Mesenchymal stem cell (in vitro differentiated cells and primary cell): ENCODE measurements at regions not wholly inside any gene's neighbourhood (a gene's known extent, or its start where the extent isn't known, plus 50 kb on each side); places are given as distances from the start of the nearest gene placed in this dataset.

Source experiments
- DNase-seq: peaks from one replicate; pipeline ENCODE4 v3.0.0-alpha.2; 2013
- H2AFZ ChIP-seq: one replicate; pipeline ENCODE4 v1.6.1; 2013; ENCODE audit warnings: low read depth, mild to moderate bottlenecking, control low read depth, inconsistent platforms, low read length, moderate library complexity
- H2AK5ac ChIP-seq: 2 replicates; pipeline ENCODE4 v1.6.1; 2013; ENCODE audit warnings: low read length, moderate library complexity, mild to moderate bottlenecking, inconsistent platforms; ENCODE audit not compliant: severe bottlenecking
- H2BK120ac ChIP-seq: one replicate; pipeline ENCODE4 v1.6.1; 2013; ENCODE audit warnings: low read depth, mild to moderate bottlenecking, inconsistent platforms, low read length, moderate library complexity
- H2BK12ac ChIP-seq, 2 experiments: one replicate each; pipeline ENCODE4 v1.6.1; 2013; ENCODE audit warnings: inconsistent platforms in 2 of 2, low read length in 2 of 2, mild to moderate bottlenecking in 2 of 2, moderate library complexity in 2 of 2, control low read depth in 1 of 2
- H2BK15ac ChIP-seq: one replicate; pipeline ENCODE4 v1.6.1; 2013; ENCODE audit warnings: mild to moderate bottlenecking, low read depth, inconsistent platforms; ENCODE audit not compliant: poor library complexity, severe bottlenecking
- H2BK5ac ChIP-seq: 2 replicates; pipeline ENCODE4 v1.6.1; 2013; ENCODE audit warnings: low read depth, mild to moderate bottlenecking, low read length, control low read depth, inconsistent platforms; ENCODE audit not compliant: poor library complexity, severe bottlenecking
- H3K14ac ChIP-seq, 2 experiments: one replicate each; pipeline ENCODE4 v1.6.1; 2013; ENCODE audit warnings: inconsistent platforms in 2 of 2, low read length in 2 of 2, control low read depth in 1 of 2, mild to moderate bottlenecking in 1 of 2, moderate library complexity in 1 of 2
- H3K18ac ChIP-seq, 2 experiments: one replicate each; pipeline ENCODE4 v1.6.1; 2013; ENCODE audit warnings: inconsistent platforms in 2 of 2, low read length in 2 of 2, control low read depth in 1 of 2, low read depth in 1 of 2, mild to moderate bottlenecking in 1 of 2
- H3K23ac ChIP-seq, 2 experiments: one replicate each; pipeline ENCODE4 v1.6.1; 2013; ENCODE audit warnings: inconsistent platforms in 2 of 2, low read length in 2 of 2, mild to moderate bottlenecking in 2 of 2, moderate library complexity in 2 of 2, control low read depth in 1 of 2
- H3K27ac ChIP-seq: 2 replicates; pipeline ENCODE4 v1.5.1; 2013; ENCODE audit warnings: mild to moderate bottlenecking, moderate library complexity, low read length, control low read depth, inconsistent platforms; ENCODE audit not compliant: poor library complexity, severe bottlenecking
- H3K27me3 ChIP-seq, 2 experiments: 2 replicates each; pipeline versions ENCODE4 v1.6.1 to v1.7.0; 2013; ENCODE audit warnings: low read length in 2 of 2, mild to moderate bottlenecking in 2 of 2, moderate library complexity in 2 of 2, control low read depth in 1 of 2, inconsistent platforms in 1 of 2; ENCODE audit not compliant: control insufficient read depth in 1 of 2, insufficient read depth in 1 of 2
- H3K36me3 ChIP-seq, 2 experiments: 2 replicates each; pipeline versions ENCODE4 v1.6.1 to v1.7.0; 2013; ENCODE audit warnings: low read length in 2 of 2, control low read depth in 1 of 2, inconsistent platforms in 1 of 2, low read depth in 1 of 2, mild to moderate bottlenecking in 1 of 2; ENCODE audit not compliant: insufficient read depth in 2 of 2, control insufficient read depth in 1 of 2
- H3K4ac ChIP-seq, 2 experiments: one replicate each; pipeline ENCODE4 v1.6.1; 2013; ENCODE audit warnings: inconsistent platforms in 2 of 2, low read length in 2 of 2, mild to moderate bottlenecking in 2 of 2, moderate library complexity in 2 of 2, control low read depth in 1 of 2, low read depth in 1 of 2
- H3K4me1 ChIP-seq: 2 replicates; pipeline ENCODE4 v1.6.1; 2013; ENCODE audit warnings: low read depth, low read length, control low read depth; ENCODE audit not compliant: control insufficient read depth, insufficient read depth
- H3K4me2 ChIP-seq: 2 replicates; pipeline ENCODE4 v1.6.1; 2013; ENCODE audit warnings: low read length, mild to moderate bottlenecking, inconsistent platforms; ENCODE audit not compliant: poor library complexity, severe bottlenecking
- H3K4me3 ChIP-seq, 2 experiments: 2 replicates each; pipeline versions ENCODE4 v1.5.1 to v1.7.0; 2013; ENCODE audit warnings: low read length in 2 of 2, mild to moderate bottlenecking in 2 of 2, control low read depth in 1 of 2, low read depth in 1 of 2; ENCODE audit not compliant: insufficient read depth in 1 of 2
- H3K79me1 ChIP-seq: replicated peaks from 2 replicates; pipeline ENCODE4 v1.6.1; 2013; ENCODE audit warnings: mild to moderate bottlenecking, control low read depth, low read length, inconsistent platforms; ENCODE audit not compliant: poor library complexity, severe bottlenecking
- H3K9ac ChIP-seq: 2 replicates; pipeline ENCODE4 v1.7.0; 2013; ENCODE audit warnings: mild to moderate bottlenecking, low read length, moderate library complexity
- H3K9me3 ChIP-seq: 2 replicates; pipeline ENCODE4 v1.7.0; 2013; ENCODE audit warnings: mild to moderate bottlenecking, low read length; ENCODE audit not compliant: control insufficient read depth
- H4K8ac ChIP-seq: one replicate; pipeline ENCODE4 v1.6.1; 2013; ENCODE audit warnings: inconsistent platforms, mild to moderate bottlenecking, low read length, moderate library complexity
- H4K91ac ChIP-seq: one replicate; pipeline ENCODE4 v1.6.1; 2013; ENCODE audit warnings: mild to moderate bottlenecking, low read length, inconsistent platforms
- WGBS: methylation state at CpG from one replicate; pipeline ENCODE4 v1.1.7; 2013; ENCODE audit warnings: mixed read lengths; 5-methylcytosine and 5-hydroxymethylcytosine counted together

DNA sequence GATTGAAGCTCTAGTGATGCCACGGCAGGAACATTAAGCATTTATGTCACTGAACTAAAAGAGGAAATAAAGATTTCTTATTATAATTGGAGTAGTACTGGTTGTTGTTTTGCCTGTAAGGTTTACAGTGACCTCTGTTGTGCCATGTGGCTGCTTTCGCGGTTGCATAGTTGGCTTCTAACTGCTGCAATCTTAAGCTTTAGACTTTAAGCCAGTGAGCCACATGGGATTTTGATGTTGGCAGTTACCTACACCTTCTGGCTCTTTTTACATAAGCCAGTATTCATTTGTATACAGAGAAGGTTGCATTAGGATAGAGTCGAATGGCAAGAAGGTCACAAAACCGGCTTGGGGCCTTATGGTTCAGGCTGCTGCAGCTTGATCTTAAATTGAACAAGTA is 1311.6 kb downstream of the RAPGEF2 start:
- Histone ChIP-seq H3K4me1 (no peaks in the 10 kb centered on the region), H2AFZ (no peak overlapping the region), H3K9ac (no peak overlapping the region), H3K4me2 (no peak overlapping the region), H3K18ac (no peak overlapping the region), H3K23ac (no peak overlapping the region), H2AK5ac (no peak overlapping the region), H3K27me3 (no peaks in the 10 kb centered on the region), H2BK15ac (no peak overlapping the region), H4K91ac (no peak overlapping the region), H4K8ac (no peak overlapping the region), H3K79me1 (no peaks in the 10 kb centered on the region), H2BK12ac (no peak overlapping the region), H3K9me3 (no peaks in the 10 kb centered on the region), H3K14ac (no peak overlapping the region), H3K4ac (no peak overlapping the region), H3K27ac (no peak overlapping the region), H2BK5ac (no peak overlapping the region), H3K36me3 (no peaks in the 10 kb centered on the region), H3K4me3 (no peak overlapping the region), H2BK120ac (no peak overlapping the region)
- DNase-seq: no peak
- 93% methylated on average over 5 of the region's 5 CpGs for WGBS

DNA sequence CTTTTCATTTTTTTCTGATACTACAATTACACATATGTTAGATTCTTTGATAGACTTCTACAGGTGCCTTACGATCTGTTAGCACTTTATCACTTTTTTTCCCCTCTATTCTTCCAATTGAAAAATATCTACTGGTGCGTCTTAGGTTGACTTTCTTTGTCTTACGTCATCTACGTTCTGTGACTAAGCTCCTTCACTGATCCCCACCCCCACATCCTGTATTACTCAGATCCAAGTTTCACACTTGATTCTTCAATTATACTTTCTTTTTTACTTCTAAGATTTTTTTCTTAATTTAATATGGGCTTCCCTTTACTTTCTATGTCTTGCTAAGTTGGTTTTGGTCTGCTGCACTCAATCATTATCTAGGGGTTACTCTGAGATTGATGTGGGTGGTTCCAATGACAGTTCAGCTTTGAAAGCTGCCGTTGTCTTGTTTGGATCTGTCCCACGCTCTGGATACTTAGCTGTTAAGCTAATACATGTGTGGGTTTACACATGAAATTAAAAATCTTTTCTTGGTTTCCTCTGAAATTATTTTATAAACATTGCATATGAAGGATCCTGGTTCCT is 1321.1 kb downstream of the RAPGEF2 start:
- no peak overlapping the region for H3K14ac ChIP-seq
- H3K9me3 ChIP-seq: peaks cover 16% of the 10 kb centered on the region
- H3K79me1 ChIP-seq: no peaks in the 10 kb centered on the region
- H3K4ac ChIP-seq: no peak overlapping the region
- no peaks in the 10 kb centered on the region for H3K4me1 ChIP-seq
- H3K27me3 ChIP-seq: no peaks in the 10 kb centered on the region
- WGBS: 55% methylated on average over 4 of the region's 6 CpGs
- H3K36me3 ChIP-seq: no peaks in the 10 kb centered on the region
- peak; percentile 61 for DNase-seq
- no peak overlapping the region for H2BK15ac ChIP-seq
- no peak overlapping the region for H2BK5ac ChIP-seq
- H3K27ac ChIP-seq: no peak overlapping the region
- H4K91ac ChIP-seq: no peak overlapping the region
- H3K9ac ChIP-seq: no peak overlapping the region
- H2BK120ac ChIP-seq: no peak overlapping the region
- no peak overlapping the region for H2BK12ac ChIP-seq
- no peak overlapping the region for H3K18ac ChIP-seq
- H3K23ac ChIP-seq: no peak overlapping the region
- no peak overlapping the region for H4K8ac ChIP-seq
- H2AK5ac ChIP-seq: no peak overlapping the region
- H3K4me2 ChIP-seq: no peak overlapping the region
- no peak overlapping the region for H2AFZ ChIP-seq
- H3K4me3 ChIP-seq: no peak overlapping the region

DNA sequence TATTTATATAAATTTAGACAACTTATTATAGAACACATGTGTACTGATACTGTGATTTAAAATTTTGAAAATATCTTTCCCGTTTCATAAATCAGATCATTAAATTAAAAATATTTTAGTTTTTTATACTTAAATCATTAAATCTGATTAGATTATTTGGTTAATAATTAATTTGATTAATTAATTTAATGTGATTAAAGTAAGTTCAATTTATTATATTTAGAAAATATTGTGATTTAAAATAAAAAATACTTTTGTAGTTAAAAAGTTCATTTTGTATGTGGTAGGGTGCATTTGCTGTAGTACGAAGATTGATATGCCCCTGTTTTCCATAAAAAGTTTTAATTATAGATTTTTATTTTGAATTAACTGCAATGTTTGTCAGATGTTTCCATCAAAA is 1323.4 kb downstream of the RAPGEF2 start:
- no peak overlapping the region for H3K4me3 ChIP-seq
- DNase-seq: no peak
- peaks cover 27% of the 10 kb centered on the region for H3K9me3 ChIP-seq
- H2BK5ac ChIP-seq: no peak overlapping the region
- H3K14ac ChIP-seq: no peak overlapping the region
- H2BK12ac ChIP-seq: no peak overlapping the region
- no peak overlapping the region for H2BK120ac ChIP-seq
- H3K4me1 ChIP-seq: no peaks in the 10 kb centered on the region
- no peak overlapping the region for H4K8ac ChIP-seq
- no peak overlapping the region for H2AFZ ChIP-seq
- no peak overlapping the region for H3K23ac ChIP-seq
- WGBS: no CpG with 5 or more reads among the region's 2 CpGs
- H3K79me1 ChIP-seq: no peaks in the 10 kb centered on the region
- H2AK5ac ChIP-seq: no peak overlapping the region
- no peaks in the 10 kb centered on the region for H3K36me3 ChIP-seq
- no peaks in the 10 kb centered on the region for H3K27me3 ChIP-seq
- H3K4me2 ChIP-seq: no peak overlapping the region
- H4K91ac ChIP-seq: no peak overlapping the region
- no peak overlapping the region for H3K18ac ChIP-seq
- H3K27ac ChIP-seq: no peak overlapping the region
- no peak overlapping the region for H3K4ac ChIP-seq
- H2BK15ac ChIP-seq: no peak overlapping the region
- no peak overlapping the region for H3K9ac ChIP-seq

GRCh38 chr4:160450876-160451275 is 1348.0 kb downstream of the RAPGEF2 start:
- no peak overlapping the region for H3K18ac ChIP-seq

More at GRCh38 chr4:160450876-160451275, 1348.0 kb downstream of the RAPGEF2 start:
- no peak overlapping the region for H2AK5ac ChIP-seq
- H2BK5ac ChIP-seq: no peak overlapping the region
- 93% methylated on average over 2 of the region's 3 CpGs for WGBS
- H3K9me3 ChIP-seq: peaks cover 11% of the 10 kb centered on the region
- no peak overlapping the region for H4K8ac ChIP-seq
- no peak overlapping the region for H3K4me2 ChIP-seq
- H2BK15ac ChIP-seq: no peak overlapping the region
- H2BK12ac ChIP-seq: no peak overlapping the region
- no peak overlapping the region for H3K23ac ChIP-seq
- no peaks in the 10 kb centered on the region for H3K4me1 ChIP-seq
- no peak overlapping the region for H3K4ac ChIP-seq
- H4K91ac ChIP-seq: no peak overlapping the region
- H3K27ac ChIP-seq: no peak overlapping the region
- no peak overlapping the region for H2BK120ac ChIP-seq
- no peaks in the 10 kb centered on the region for H3K79me1 ChIP-seq
- H2AFZ ChIP-seq: no peak overlapping the region
- no peak for DNase-seq
- H3K4me3 ChIP-seq: no peak overlapping the region
- H3K14ac ChIP-seq: no peak overlapping the region
- H3K36me3 ChIP-seq: no peaks in the 10 kb centered on the region
- H3K9ac ChIP-seq: no peak overlapping the region
- H3K27me3 ChIP-seq: no peaks in the 10 kb centered on the region
